Gastrocnemius medialis (tissue), 4 donors: ENCODE measurements at regions not wholly inside any gene's neighbourhood (a gene's known extent, or its start where the extent isn't known, plus 50 kb on each side); places are given as distances from the start of the nearest gene placed in this dataset.

Experiments used
- POLR2A ChIP-seq, 2 donors: fragments of 450-650 bp; IDR thresholded peaks; one replicate each; pipeline ENCODE4 v1.6.1; 2017; ENCODE audit warnings: antibody characterized with exemption in 2 of 2, mild to moderate bottlenecking in 2 of 2, moderate library complexity in 2 of 2
- TF ChIP-seq, protein P1 (sequence below), 5 experiments: fragments of 450-650 bp in 3 of 5; fragments of 200-600 bp in 2 of 5; sonication (generic) in 2 of 5; IDR thresholded peaks in 4 of 5; conservative IDR thresholded peaks in 1 of 5; 1 replicate in 4 of 5; 2 replicates in 1 of 5; pipeline ENCODE4 v1.5.1; 2016 to 2019; ENCODE audit warnings: antibody characterized with exemption in 5 of 5, mild to moderate bottlenecking in 3 of 5, moderate library complexity in 3 of 5

DNA sequence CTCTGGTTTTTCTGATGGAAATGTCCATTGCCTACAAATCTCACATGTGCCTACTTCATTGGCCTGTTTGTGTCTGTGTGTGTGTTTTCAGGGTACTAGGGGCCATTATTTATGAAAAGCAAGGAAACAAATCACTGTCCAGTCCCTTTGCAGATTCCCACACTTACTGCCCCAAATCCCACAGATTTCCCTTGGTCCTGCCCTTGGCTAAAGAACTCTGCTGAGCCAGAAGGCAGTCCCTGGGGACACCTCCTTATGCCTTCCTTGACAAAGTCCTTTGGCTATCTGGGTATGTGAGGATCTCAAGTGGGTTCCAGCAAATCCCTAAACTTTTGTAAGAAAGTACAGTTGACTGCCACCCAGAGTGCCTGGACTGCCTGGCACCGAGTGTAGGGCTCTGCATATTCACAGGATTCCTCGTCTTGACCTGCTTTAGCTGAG lies 388.1 kb downstream of the BCAT1 start:
- TF ChIP-seq, protein P1, sequence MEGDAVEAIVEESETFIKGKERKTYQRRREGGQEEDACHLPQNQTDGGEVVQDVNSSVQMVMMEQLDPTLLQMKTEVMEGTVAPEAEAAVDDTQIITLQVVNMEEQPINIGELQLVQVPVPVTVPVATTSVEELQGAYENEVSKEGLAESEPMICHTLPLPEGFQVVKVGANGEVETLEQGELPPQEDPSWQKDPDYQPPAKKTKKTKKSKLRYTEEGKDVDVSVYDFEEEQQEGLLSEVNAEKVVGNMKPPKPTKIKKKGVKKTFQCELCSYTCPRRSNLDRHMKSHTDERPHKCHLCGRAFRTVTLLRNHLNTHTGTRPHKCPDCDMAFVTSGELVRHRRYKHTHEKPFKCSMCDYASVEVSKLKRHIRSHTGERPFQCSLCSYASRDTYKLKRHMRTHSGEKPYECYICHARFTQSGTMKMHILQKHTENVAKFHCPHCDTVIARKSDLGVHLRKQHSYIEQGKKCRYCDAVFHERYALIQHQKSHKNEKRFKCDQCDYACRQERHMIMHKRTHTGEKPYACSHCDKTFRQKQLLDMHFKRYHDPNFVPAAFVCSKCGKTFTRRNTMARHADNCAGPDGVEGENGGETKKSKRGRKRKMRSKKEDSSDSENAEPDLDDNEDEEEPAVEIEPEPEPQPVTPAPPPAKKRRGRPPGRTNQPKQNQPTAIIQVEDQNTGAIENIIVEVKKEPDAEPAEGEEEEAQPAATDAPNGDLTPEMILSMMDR (IDR thresholded peaks at IDR 0.05 in 4 of 5, conservative IDR thresholded peaks at IDR 0.05 in 1 of 5) = no peak
- TF ChIP-seq POLR2A (IDR thresholded peaks at IDR 0.05) = no peak
